Endothelial cell of umbilical vein (primary cell): ENCODE measurements at regions not wholly inside any gene's neighbourhood (a gene's known extent, or its start where the extent isn't known, plus 50 kb on each side); places are given as distances from the start of the nearest gene placed in this dataset.

ENCODE experiments used
- BruUV-seq: library from RNA; stranded (reverse); fragments of 400-500 nt; replicated peaks from 2 replicates; lab custom pipeline; 2021; lab: Mats Ljungman, UMichigan
- CTCF ChIA-PET: fragments of 300-600, 350-600 bp; sonication (Branson Sonifier 250); formaldehyde crosslinking; loops from one replicate; lab custom pipeline; 2021; ENCODE audit warnings: antibody characterized with exemption, inconsistent platforms; lab: Charles Lee
- POLR2A ChIA-PET: fragments of 300-600, 350-600 bp; sonication (Branson Sonifier 250); formaldehyde crosslinking; loops from one replicate; lab custom pipeline; 2021; ENCODE audit warnings: antibody characterized with exemption, inconsistent platforms; lab: Charles Lee
- DNase-seq: peaks from one replicate; pipeline ENCODE4 v3.0.0-alpha.2; 2011; ENCODE audit warnings: low read depth, low spot score
- FAIRE-seq: peaks from 2 replicates; lab custom pipeline; 2011; peaks lifted over from hg19 to GRCh38; lab: Jason Lieb, UNC
- H2AFZ ChIP-seq: 2 replicates; pipeline ENCODE4 v1.6.0; 2012; ENCODE audit warnings: low read depth, low read length, control low read depth, inconsistent platforms
- H3K27ac ChIP-seq: 2 replicates; pipeline ENCODE4 v1.5.1; 2011; ENCODE audit warnings: low read depth, mild to moderate bottlenecking, control low read depth, low read length, moderate library complexity; ENCODE audit not compliant: insufficient read depth
- H3K27me3 ChIP-seq, 2 experiments: 2 replicates each; pipeline versions ENCODE4 v1.6.0 to v1.6.1; 2011; ENCODE audit warnings: low read length in 2 of 2, mixed read lengths in 1 of 2; ENCODE audit not compliant: control insufficient read depth in 2 of 2, insufficient read depth in 2 of 2
- H3K36me3 ChIP-seq, 2 experiments: 2 replicates in 1 of 2; 3 replicates in 1 of 2; pipeline ENCODE4 v1.5.1; 2011; ENCODE audit warnings: low read length in 2 of 2, mild to moderate bottlenecking in 1 of 2, moderate library complexity in 1 of 2; ENCODE audit not compliant: control insufficient read depth in 2 of 2, insufficient read depth in 2 of 2; ENCODE audit errors: extremely low read depth in 1 of 2
- H3K4me1 ChIP-seq: 3 replicates; pipeline ENCODE4 v1.5.1; 2011; ENCODE audit warnings: mild to moderate bottlenecking, low read length; ENCODE audit not compliant: control insufficient read depth, insufficient read depth; ENCODE audit errors: extremely low read depth
- H3K4me2 ChIP-seq: 2 replicates; pipeline ENCODE4 v1.6.1; 2011; ENCODE audit warnings: low read length, control low read depth, mixed read lengths; ENCODE audit not compliant: insufficient read depth
- H3K4me3 ChIP-seq, 3 experiments: fragments of 200-600 bp in 1 of 3; sonication (generic), shearing (Covaris generic) in 1 of 3; replicated peaks in 1 of 3; 2 replicates each; pipeline ENCODE4 v1.5.1; 2011 to 2016; ENCODE audit warnings: control low read depth in 3 of 3, low read length in 3 of 3, mild to moderate bottlenecking in 2 of 3, inconsistent platforms in 1 of 3, low read depth in 1 of 3, moderate library complexity in 1 of 3; ENCODE audit not compliant: insufficient read depth in 1 of 3
- H3K79me2 ChIP-seq: 2 replicates; pipeline ENCODE4 v1.6.0; 2012; ENCODE audit warnings: low read length, inconsistent platforms; ENCODE audit not compliant: control insufficient read depth, insufficient read depth
- H3K9ac ChIP-seq: replicated peaks from 2 replicates; pipeline ENCODE3; 2011; ENCODE audit warnings: low read length, control low read depth; ENCODE audit not compliant: insufficient read depth; ENCODE audit errors: extremely low read depth
- H3K9me1 ChIP-seq: replicated peaks from 3 replicates; pipeline ENCODE4 v1.6.0; 2011; ENCODE audit warnings: mild to moderate bottlenecking, low read length; ENCODE audit not compliant: control insufficient read depth, insufficient read depth; ENCODE audit errors: extremely low read depth
- H3K9me3 ChIP-seq: replicated peaks from 2 replicates; pipeline ENCODE4 v1.5.1; 2012; ENCODE audit warnings: low read length, inconsistent platforms; ENCODE audit not compliant: control insufficient read depth, insufficient read depth
- H4K20me1 ChIP-seq: replicated peaks from 2 replicates; pipeline ENCODE3; 2011; ENCODE audit warnings: mild to moderate bottlenecking, low read length; ENCODE audit not compliant: control insufficient read depth, insufficient read depth; ENCODE audit errors: extremely low read depth
- EZH2 ChIP-seq: IDR thresholded peaks from 2 replicates; pipeline ENCODE4 v1.6.1; 2012; ENCODE audit warnings: borderline replicate concordance, low read depth, mild to moderate bottlenecking, moderate library complexity, low read length, inconsistent platforms; ENCODE audit not compliant: severe bottlenecking
- FOS ChIP-seq: IDR thresholded peaks from 2 replicates; pipeline ENCODE4 v1.6.1; 2011; ENCODE audit warnings: mild to moderate bottlenecking, low read length, moderate library complexity, borderline replicate concordance; ENCODE audit not compliant: insufficient read depth
- GATA2 ChIP-seq: IDR thresholded peaks from 2 replicates; pipeline ENCODE4 v1.7.0; 2011; ENCODE audit warnings: low read depth, mild to moderate bottlenecking, moderate library complexity, mixed read lengths, low read length; ENCODE audit not compliant: insufficient read length, insufficient read depth
- JUN ChIP-seq: IDR thresholded peaks from 2 replicates; pipeline ENCODE4 v1.6.1; 2011; ENCODE audit warnings: borderline replicate concordance, low read depth; ENCODE audit not compliant: insufficient read length, insufficient read depth
- MAX ChIP-seq: IDR thresholded peaks from 2 replicates; pipeline ENCODE4 v1.6.1; 2011; ENCODE audit not compliant: insufficient read depth, insufficient read length
- MYC ChIP-seq: IDR thresholded peaks from one replicate; pipeline ENCODE4 v1.6.1; 2011; ENCODE audit warnings: mild to moderate bottlenecking, low read depth, low read length
- POLR2A ChIP-seq: IDR thresholded peaks from 2 replicates; pipeline ENCODE4 v1.6.1; 2012; ENCODE audit warnings: low read depth, mild to moderate bottlenecking, control low read depth, low read length
- POLR2AphosphoS5 ChIP-seq: IDR thresholded peaks from 2 replicates; pipeline ENCODE4 v1.6.1; 2012; ENCODE audit warnings: low read depth, mild to moderate bottlenecking, control low read depth, low read length, moderate library complexity; ENCODE audit not compliant: insufficient read depth
- dilution Hi-C: fragments of 300-500 bp; cut with MboI; formaldehyde crosslinking; loops from one replicate; pipeline ENCODE4 v1.15.0; 2019; ENCODE audit warnings: low sequenced_read_pairs; ENCODE audit not compliant: extremely low pct_ligation_motif_present
- intact Hi-C: fragments of 100-400 bp; cut with micrococcal nuclease; formaldehyde crosslinking; loops from one replicate; pipeline ENCODE4 v1.10.0; 2022
- TF ChIP-seq, protein P1 (sequence below), 2 donors: IDR thresholded peaks; 1 replicate in 1 of 2; 2 replicates in 1 of 2; pipeline ENCODE4 v1.5.1; 2011; ENCODE audit warnings: low read length in 2 of 2, mild to moderate bottlenecking in 2 of 2, moderate library complexity in 2 of 2, control low read depth in 1 of 2, inconsistent platforms in 1 of 2, low read depth in 1 of 2; ENCODE audit not compliant: insufficient read depth in 1 of 2; ENCODE audit errors: extremely low read depth in 1 of 2

DNA sequence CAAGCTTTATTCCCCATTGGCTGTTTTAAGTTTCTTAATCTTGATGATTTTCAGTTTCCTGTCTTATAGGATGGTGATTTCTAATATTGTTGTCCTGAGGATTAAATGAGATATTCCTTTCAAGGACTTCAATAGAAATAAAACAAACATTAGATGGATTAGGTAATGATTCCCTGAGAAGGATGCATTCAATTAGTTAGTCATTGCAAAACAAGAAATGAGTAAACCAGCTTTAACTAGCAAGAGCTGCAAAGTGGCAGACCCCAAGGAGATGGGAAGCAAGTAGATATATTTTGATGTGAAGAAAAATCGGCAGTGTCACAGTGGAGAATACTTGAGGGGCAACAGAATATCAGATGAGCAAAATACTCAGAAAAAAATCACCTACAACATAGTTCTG, 849.1 kb downstream of the TUSC7 start:
- dilution Hi-C loops (no loop called here), intact Hi-C loops (no loop called here)
- ChIA-PET POLR2A (no interaction called here), CTCF (no interaction called here)
- no peaks in the 10 kb centered on the region for H3K36me3 ChIP-seq
- H3K9me1 ChIP-seq: no peaks in the 10 kb centered on the region
- no peak overlapping the region for H3K4me2 ChIP-seq
- H3K79me2 ChIP-seq: no peaks in the 10 kb centered on the region
- H3K4me1 ChIP-seq: no peaks in the 10 kb centered on the region
- no peaks in the 10 kb centered on the region for H3K27me3 ChIP-seq
- no peak overlapping the region for H2AFZ ChIP-seq
- no peak overlapping the region for H3K27ac ChIP-seq
- no TSS peak for BruUV-seq
- H3K9ac ChIP-seq: no peak overlapping the region
- H3K4me3 ChIP-seq: no peak overlapping the region
- no peaks in the 10 kb centered on the region for H3K9me3 ChIP-seq
- TF ChIP-seq GATA2 (no peak), FOS (no peak), MAX (no peak), EZH2 (no peak), MYC (no peak)
- TF ChIP-seq, protein P1, sequence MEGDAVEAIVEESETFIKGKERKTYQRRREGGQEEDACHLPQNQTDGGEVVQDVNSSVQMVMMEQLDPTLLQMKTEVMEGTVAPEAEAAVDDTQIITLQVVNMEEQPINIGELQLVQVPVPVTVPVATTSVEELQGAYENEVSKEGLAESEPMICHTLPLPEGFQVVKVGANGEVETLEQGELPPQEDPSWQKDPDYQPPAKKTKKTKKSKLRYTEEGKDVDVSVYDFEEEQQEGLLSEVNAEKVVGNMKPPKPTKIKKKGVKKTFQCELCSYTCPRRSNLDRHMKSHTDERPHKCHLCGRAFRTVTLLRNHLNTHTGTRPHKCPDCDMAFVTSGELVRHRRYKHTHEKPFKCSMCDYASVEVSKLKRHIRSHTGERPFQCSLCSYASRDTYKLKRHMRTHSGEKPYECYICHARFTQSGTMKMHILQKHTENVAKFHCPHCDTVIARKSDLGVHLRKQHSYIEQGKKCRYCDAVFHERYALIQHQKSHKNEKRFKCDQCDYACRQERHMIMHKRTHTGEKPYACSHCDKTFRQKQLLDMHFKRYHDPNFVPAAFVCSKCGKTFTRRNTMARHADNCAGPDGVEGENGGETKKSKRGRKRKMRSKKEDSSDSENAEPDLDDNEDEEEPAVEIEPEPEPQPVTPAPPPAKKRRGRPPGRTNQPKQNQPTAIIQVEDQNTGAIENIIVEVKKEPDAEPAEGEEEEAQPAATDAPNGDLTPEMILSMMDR (IDR thresholded peaks at IDR 0.05; ENCODE audit: extremely low read depth in 1 of 2, insufficient read depth in 1 of 2, low read depth in 1 of 2, low read length in 2 of 2): no peak
- DNase-seq (no peak), FAIRE-seq (no peak)
- H4K20me1 ChIP-seq: no peaks in the 10 kb centered on the region

DNA sequence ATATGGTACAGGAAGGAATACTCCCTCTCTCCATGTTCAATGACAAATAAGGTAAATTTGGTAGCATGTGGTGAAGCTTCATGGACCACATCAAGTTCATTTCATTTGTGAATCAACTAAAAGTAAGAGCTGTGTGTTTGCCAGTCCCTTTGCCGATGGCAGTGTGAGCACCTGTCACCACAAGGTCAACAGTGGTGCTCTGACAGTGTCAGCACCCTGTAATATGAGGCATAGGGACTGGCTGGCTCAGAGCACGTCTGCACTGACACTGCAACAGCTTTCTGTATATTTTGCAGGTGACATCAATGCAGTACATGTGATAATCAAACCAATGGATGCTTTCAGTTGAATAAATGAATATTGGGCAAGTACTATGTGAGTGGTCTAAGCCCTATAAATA, 852.4 kb downstream of the TUSC7 start:
- no peak overlapping the region for H2AFZ ChIP-seq
- H4K20me1 ChIP-seq: no peaks in the 10 kb centered on the region
- no peaks in the 10 kb centered on the region for H3K4me1 ChIP-seq
- POLR2A ChIA-PET: no interaction called here
- dilution Hi-C loops: no loop called here
- no peak overlapping the region for H3K4me3 ChIP-seq
- CTCF ChIA-PET: no interaction called here
- no peak overlapping the region for H3K4me2 ChIP-seq
- H3K36me3 ChIP-seq: no peaks in the 10 kb centered on the region
- intact Hi-C loops: no loop called here
- BruUV-seq: no TSS peak
- no peak for DNase-seq
- H3K9me1 ChIP-seq: no peaks in the 10 kb centered on the region
- no peak overlapping the region for H3K27ac ChIP-seq
- H3K9ac ChIP-seq: no peak overlapping the region
- H3K27me3 ChIP-seq: no peaks in the 10 kb centered on the region
- H3K79me2 ChIP-seq: no peaks in the 10 kb centered on the region
- H3K9me3 ChIP-seq: no peaks in the 10 kb centered on the region
- no peak for FAIRE-seq
- no peak for TF ChIP-seq EZH2
- TF ChIP-seq MYC: no peak
- TF ChIP-seq POLR2AphosphoS5: no peak
- TF ChIP-seq, protein P1 (IDR thresholded peaks at IDR 0.05; ENCODE audit: extremely low read depth in 1 of 2, insufficient read depth in 1 of 2, low read depth in 1 of 2, low read length in 2 of 2): no peak
- TF ChIP-seq JUN: no peak
- no peak for TF ChIP-seq MAX
- no peak for TF ChIP-seq FOS
- TF ChIP-seq POLR2A: no peak
- no peak for TF ChIP-seq GATA2
